ENCODE measurements at regions not wholly inside any gene's neighbourhood (a gene's known extent, or its start where the extent isn't known, plus 50 kb on each side); places are given as distances from the start of the nearest gene placed in this dataset.
A peak's percentile ranks its signal among the peaks of the same experiment; 100 is the strongest.

GRCh38 chr15:96622714-96623113 lies 292.2 kb downstream of the NR2F2 start:
- no peaks in the 10 kb centered on the region for H3K36me3 ChIP-seq
- 85 to 90% (median 90%) methylated on average over 6 of the region's 6 CpGs for WGBS, 3 donors
- DNase-seq = no peak
- intact Hi-C loops (cut with DNase I) = no loop called here
- TF ChIP-seq POLR2A (IDR thresholded peaks at IDR 0.05) (no peak), EP300 (IDR thresholded peaks at IDR 0.05) (no peak), CTCF (IDR thresholded peaks at IDR 0.05) (no peak)
- no peak overlapping the region for H3K27ac ChIP-seq
- no peak overlapping the region for H3K4me3 ChIP-seq
- H3K27me3 ChIP-seq = no peaks in the 10 kb centered on the region
- no peaks in the 10 kb centered on the region for H3K9me3 ChIP-seq
- peaks cover 3% of the 10 kb centered on the region for H3K4me1 ChIP-seq (ENCODE audit: insufficient read depth)

- Histone ChIP-seq H3K27me3 (no peaks in the 10 kb centered on the region), H3K36me3 (no peaks in the 10 kb centered on the region), H3K4me3 (no peak overlapping the region), H3K4me1 (ENCODE audit: insufficient read depth) (peaks cover 9% of the 10 kb centered on the region), H3K9me3 (no peaks in the 10 kb centered on the region), H3K27ac (no peak overlapping the region)
- WGBS, 3 donors = 79 to 81% (median 79%) methylated on average over 4 of the region's 4 CpGs
- no peak for TF ChIP-seq EP300 (IDR thresholded peaks at IDR 0.05)
- no peak for TF ChIP-seq POLR2A (IDR thresholded peaks at IDR 0.05)
- no peak for TF ChIP-seq CTCF (IDR thresholded peaks at IDR 0.05)
- DNase-seq = no peak
- intact Hi-C loops (cut with DNase I) = no loop called here
These were observed 294.8 kb downstream of the NR2F2 start for GRCh38 chr15:96625256-96625655.

- Histone ChIP-seq H3K36me3 (no peaks in the 10 kb centered on the region), H3K27me3 (no peaks in the 10 kb centered on the region), H3K27ac (peak overlapping the region in 1 of 2 donors; percentile 56), H3K4me1 (ENCODE audit: insufficient read depth) (peaks cover 9% of the 10 kb centered on the region), H3K4me3 (no peak overlapping the region), H3K9me3 (no peaks in the 10 kb centered on the region)
- intact Hi-C loops (cut with DNase I) = no loop called here
- peak; percentile 19 to 58 (median 35) for DNase-seq
- TF ChIP-seq POLR2A (IDR thresholded peaks at IDR 0.05) (no peak), CTCF (IDR thresholded peaks at IDR 0.05) (no peak), EP300 (IDR thresholded peaks at IDR 0.05) (no peak)
- WGBS, 3 donors = 18 to 33% (median 20%) methylated on average over 13 of the region's 13 CpGs
These were observed 296.6 kb downstream of the NR2F2 start for GRCh38 chr15:96627031-96627568.

GRCh38 chr15:96629511-96629910 lies 299.0 kb downstream of the NR2F2 start:
- Histone ChIP-seq H3K36me3 (no peaks in the 10 kb centered on the region), H3K27me3 (no peaks in the 10 kb centered on the region), H3K9me3 (no peaks in the 10 kb centered on the region), H3K4me1 (ENCODE audit: insufficient read depth) (peaks cover 9% of the 10 kb centered on the region), H3K27ac (no peak overlapping the region), H3K4me3 (no peak overlapping the region)
- 15 to 17% (median 16%) methylated on average over 4 of the region's 4 CpGs for WGBS, 3 donors
- peak; percentile 12 to 57 (median 32) for DNase-seq
- TF ChIP-seq POLR2A (IDR thresholded peaks at IDR 0.05) (no peak), CTCF (IDR thresholded peaks at IDR 0.05) (no peak)
- intact Hi-C loops (cut with DNase I) = no loop called here

Measured in ovary (tissue), 7 donors.